Activated CD4-positive, alpha-beta T cell treated with anti-CD3 and anti-CD28 coated beads, Interleukin-2, amount 50 U/mL, for 48 hours (primary cell): ENCODE measurements at regions not wholly inside any gene's neighbourhood (a gene's known extent, or its start where the extent isn't known, plus 50 kb on each side); places are given as distances from the start of the nearest gene placed in this dataset.
"Not testable (repeated sequence)": the region's sequence is repeated elsewhere in the genome, so short reads cannot be mapped to it uniquely, and the experiment has no call there.

Source experiments
- DNase-seq, 2 experiments: peaks; one replicate each; pipeline ENCODE4 v3.0.0-alpha.2; 2020

GRCh38 chrY:7796128-7796527 is 884.6 kb upstream of the AMELY start:
- no peak for DNase-seq

GRCh38 chrY:7794441-7794840 is 882.9 kb upstream of the AMELY start:
- DNase-seq: peak; percentile 3

- no peak for DNase-seq
These were observed 882.4 kb upstream of the AMELY start for GRCh38 chrY:7793989-7794388.

- DNase-seq: no peak
These were observed 880.9 kb upstream of the AMELY start for GRCh38 chrY:7792431-7792830.

- DNase-seq: no peak
These were observed 869.9 kb upstream of the AMELY start for GRCh38 chrY:7781501-7781900.

- DNase-seq: not testable (repeated sequence)
These were observed 863.9 kb upstream of the AMELY start for GRCh38 chrY:7775436-7775835.

- no peak for DNase-seq
These were observed 860.2 kb upstream of the AMELY start for GRCh38 chrY:7771771-7772170.

GRCh38 chrY:7769790-7770375 is 858.3 kb upstream of the AMELY start:
- no peak for DNase-seq

GRCh38 chrY:7768901-7769300 is 857.3 kb upstream of the AMELY start:
- no peak for DNase-seq

GRCh38 chrY:7753711-7754110 is 842.2 kb upstream of the AMELY start:
- no peak for DNase-seq

- no peak for DNase-seq
These were observed 835.2 kb upstream of the AMELY start for GRCh38 chrY:7746781-7747180.

- DNase-seq: no peak
These were observed 834.0 kb upstream of the AMELY start for GRCh38 chrY:7745581-7745901.

- no peak for DNase-seq
These were observed 833.4 kb upstream of the AMELY start for GRCh38 chrY:7744691-7745580.

GRCh38 chrY:7736847-7737365 is 825.4 kb upstream of the AMELY start:
- DNase-seq: no peak

- no peak for DNase-seq
These were observed 820.1 kb upstream of the AMELY start for GRCh38 chrY:7731651-7732050.

- DNase-seq: no peak
These were observed 819.1 kb upstream of the AMELY start for GRCh38 chrY:7730664-7731063.

- no peak for DNase-seq
These were observed 818.5 kb upstream of the AMELY start for GRCh38 chrY:7730071-7730470.

- peak; percentile 1 to 9 for DNase-seq
These were observed 817.9 kb upstream of the AMELY start for GRCh38 chrY:7729318-7730011.

GRCh38 chrY:7728935-7729317 is 817.4 kb upstream of the AMELY start:
- peak; percentile 32 to 38 for DNase-seq

- no peak for DNase-seq
These were observed 814.4 kb upstream of the AMELY start for GRCh38 chrY:7725791-7726460.

GRCh38 chrY:7723991-7724632 is 812.6 kb upstream of the AMELY start:
- no peak for DNase-seq

GRCh38 chrY:7723127-7723526 is 811.6 kb upstream of the AMELY start:
- no peak for DNase-seq

GRCh38 chrY:7722566-7722965 is 811.0 kb upstream of the AMELY start:
- DNase-seq: no peak
